Ammon's horn (tissue), 1 donor: ENCODE measurements at regions not wholly inside any gene's neighbourhood (a gene's known extent, or its start where the extent isn't known, plus 50 kb on each side); places are given as distances from the start of the nearest gene placed in this dataset.
"Not testable (repeated sequence)": the region's sequence is repeated elsewhere in the genome, so short reads cannot be mapped to it uniquely, and the experiment has no call there.

Experiments used
- DNase-seq: peaks from one replicate; pipeline ENCODE4 v3.0.0-alpha.2; 2016; ENCODE audit warnings: low spot score

DNA sequence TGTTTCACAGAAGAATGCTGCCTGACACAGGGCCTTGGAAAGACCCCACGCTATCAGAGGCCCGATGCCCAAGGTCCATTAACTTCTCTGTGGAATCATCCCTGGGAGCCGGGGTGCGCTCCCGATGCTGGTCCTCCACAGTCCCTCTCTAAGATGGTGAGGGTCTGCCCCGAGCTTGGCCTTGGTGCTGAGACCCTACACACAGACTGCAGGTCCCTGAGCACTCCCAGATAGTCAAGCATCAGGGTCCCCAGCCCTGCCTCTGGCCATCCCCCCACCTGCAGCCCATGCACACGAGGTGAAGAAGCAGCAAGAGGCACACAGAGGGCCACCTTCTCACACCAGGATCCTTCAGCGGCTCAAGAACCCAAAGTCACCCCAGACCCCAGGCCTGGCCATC, 263.3 kb downstream of the MYCN start:
- DNase-seq: no peak

DNA sequence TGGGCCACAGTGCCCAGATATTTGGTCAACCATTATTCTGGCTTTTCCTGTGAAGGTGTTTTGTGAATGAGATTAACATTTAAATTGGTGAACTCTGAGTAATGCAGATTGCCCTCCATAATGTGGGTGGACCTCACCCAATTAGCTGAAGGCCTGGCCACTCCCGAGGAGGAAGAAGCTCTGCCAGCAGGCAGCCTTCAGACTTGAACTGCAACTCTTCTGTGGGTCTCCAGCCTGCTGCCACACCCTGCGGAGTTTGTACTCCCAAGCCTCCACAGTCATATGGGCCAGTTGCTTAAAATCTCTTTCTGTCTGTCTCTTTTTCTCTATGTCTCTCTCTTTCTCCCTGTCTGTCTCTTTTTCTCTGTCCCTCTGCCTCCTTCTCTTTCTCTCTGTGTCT, 262.7 kb downstream of the MYCN start:
- DNase-seq: no peak

- no peak for DNase-seq
Observed at GRCh38 chr2:16202266-16203020, 262.1 kb downstream of the MYCN start.

GRCh38 chr2:16201848-16202247, 261.5 kb downstream of the MYCN start:
- DNase-seq: no peak

- DNase-seq: no peak
Observed at GRCh38 chr2:16200554-16201193, 260.3 kb downstream of the MYCN start.

GRCh38 chr2:16199882-16200553, 259.7 kb downstream of the MYCN start:
- DNase-seq: no peak

DNA sequence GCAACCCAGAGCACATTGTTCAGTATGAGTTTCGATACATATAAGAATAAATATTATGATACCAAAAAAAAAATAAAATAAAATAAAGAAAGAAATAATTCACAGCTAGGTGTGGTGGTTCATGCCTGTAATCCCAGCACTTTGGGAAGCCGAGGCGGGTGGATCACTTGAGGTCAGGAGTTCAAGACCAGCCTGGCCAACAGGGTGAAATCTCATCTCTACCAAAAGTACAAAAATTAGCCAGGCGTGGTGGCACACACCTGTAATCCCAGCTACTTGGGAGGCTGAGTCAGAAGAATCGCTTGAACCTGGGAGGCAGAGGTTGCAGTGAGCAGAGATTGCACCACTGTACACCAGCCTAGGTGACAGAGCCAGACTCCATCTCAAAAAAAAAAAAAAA, 258.9 kb downstream of the MYCN start:
- not testable (repeated sequence) for DNase-seq

DNA sequence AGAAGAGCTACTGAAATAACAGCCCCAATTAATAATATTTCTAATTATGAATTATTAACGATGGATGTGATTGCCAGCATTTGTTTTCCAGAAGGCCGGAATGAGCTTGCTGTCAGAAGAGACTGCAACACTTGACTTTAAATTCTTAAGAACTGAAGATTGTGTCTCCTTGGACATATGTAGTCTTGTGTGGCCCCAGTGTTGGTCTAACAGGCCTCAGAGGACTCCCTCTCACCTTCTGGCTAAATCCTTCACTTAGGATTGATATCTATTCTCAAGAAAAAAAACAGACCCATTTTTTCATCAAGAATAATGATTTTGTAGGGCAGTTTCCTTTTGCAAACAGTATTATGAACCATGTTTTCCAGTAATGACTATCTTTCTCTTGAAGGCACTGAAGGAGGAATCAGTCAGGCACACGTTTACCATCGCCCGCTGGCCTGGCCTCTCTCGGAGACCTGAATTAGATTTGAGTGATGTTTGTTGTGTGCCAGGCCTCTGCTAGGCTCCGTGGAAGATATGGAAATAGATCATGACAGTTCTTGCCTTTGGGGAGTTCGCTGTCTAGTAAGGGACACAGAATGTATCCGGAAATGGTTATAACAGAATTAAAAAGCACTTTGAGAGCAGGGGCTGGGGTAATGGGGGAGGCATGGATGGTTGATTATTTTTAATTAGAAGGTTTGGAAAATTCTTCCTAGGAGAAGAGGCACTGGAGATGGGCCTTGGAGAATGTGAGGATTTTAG, 258.0 kb downstream of the MYCN start:
- no peak for DNase-seq

DNA sequence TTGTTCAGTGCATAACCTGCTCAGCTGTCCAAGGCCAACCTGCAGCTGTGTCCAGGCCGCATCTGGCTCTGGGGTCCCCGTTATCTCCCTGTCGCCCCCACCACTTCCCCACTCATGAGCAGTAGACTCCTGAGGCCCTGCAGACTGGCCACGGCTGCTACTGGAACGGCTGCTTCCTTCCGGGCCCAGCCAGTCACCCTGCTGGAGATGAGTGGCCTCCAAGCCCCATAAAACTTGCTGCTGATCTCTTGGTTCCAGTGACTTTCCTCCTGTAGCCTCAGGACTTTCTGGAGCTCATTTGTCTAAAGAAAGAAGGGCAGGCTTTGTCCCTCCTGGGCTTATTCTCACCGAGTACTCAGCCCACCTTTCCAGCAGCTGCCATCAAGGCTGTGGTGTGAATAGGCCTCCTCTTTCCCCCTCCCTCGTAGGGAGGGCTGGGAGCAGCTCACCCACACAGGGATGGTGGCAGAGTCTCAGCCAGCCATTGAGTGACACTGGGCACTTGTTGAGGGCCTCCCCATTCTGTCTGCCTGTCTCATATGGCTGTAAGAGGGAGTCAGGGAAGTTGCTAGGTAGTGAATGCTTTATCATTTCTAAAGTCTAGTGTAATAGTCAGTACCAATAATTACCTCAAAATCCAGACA, 257.3 kb downstream of the MYCN start:
- DNase-seq: no peak

GRCh38 chr2:16196687-16197503, 256.5 kb downstream of the MYCN start:
- DNase-seq: no peak

- no peak for DNase-seq
Observed at GRCh38 chr2:16195681-16196070, 255.3 kb downstream of the MYCN start.

DNA sequence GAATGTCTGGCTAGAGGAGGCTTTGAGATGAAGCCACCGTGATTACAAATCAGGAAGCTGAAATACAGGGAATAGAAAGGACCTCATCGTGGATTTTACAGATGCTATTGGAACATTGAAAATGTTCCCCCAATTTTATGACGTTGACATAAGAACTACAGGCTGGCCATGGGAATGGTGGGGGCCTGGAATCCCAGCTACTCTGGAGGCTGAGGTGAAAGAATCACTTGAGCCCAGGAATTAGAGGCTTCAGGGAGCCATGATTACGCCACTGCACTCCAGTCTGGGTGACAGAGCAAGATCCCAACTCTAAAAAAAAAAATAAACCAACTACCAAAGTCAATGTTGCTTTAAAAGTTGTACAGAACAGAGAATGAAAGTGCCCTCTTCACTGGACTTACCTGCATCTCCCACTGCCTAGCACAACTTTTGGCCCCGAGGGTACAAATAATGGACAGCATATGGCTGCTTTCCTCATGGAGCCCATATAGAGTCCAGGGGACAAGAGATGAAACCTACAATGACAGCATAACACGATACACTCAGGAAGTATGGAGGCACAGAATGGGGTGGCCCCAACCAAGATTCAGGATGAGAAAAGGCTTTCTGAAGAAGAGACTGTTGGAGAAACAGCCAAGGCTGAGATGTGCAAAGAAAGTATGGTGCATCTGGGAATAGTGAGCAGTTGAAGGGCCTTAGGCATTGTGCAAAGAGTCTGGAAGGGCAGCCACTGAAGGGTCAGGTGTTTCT, 254.8 kb downstream of the MYCN start:
- DNase-seq: no peak

GRCh38 chr2:16194530-16194929, 254.2 kb downstream of the MYCN start:
- DNase-seq: no peak

DNA sequence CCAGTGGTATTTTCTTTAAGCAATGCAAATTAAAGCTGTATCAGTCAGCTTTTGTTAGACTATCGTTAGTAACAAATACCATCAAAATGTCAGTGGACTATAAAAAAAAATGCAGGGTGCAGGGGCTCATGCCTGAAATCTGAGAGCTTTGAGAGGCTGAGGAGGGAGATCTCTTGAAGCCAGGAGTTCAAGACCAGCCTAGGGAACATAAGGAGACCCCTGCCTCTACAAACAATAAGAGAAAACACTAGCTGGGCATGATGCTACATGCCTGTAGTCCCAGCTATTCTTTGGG, 253.7 kb downstream of the MYCN start:
- no peak for DNase-seq

GRCh38 chr2:16192416-16193216, 252.3 kb downstream of the MYCN start:
- no peak for DNase-seq

DNA sequence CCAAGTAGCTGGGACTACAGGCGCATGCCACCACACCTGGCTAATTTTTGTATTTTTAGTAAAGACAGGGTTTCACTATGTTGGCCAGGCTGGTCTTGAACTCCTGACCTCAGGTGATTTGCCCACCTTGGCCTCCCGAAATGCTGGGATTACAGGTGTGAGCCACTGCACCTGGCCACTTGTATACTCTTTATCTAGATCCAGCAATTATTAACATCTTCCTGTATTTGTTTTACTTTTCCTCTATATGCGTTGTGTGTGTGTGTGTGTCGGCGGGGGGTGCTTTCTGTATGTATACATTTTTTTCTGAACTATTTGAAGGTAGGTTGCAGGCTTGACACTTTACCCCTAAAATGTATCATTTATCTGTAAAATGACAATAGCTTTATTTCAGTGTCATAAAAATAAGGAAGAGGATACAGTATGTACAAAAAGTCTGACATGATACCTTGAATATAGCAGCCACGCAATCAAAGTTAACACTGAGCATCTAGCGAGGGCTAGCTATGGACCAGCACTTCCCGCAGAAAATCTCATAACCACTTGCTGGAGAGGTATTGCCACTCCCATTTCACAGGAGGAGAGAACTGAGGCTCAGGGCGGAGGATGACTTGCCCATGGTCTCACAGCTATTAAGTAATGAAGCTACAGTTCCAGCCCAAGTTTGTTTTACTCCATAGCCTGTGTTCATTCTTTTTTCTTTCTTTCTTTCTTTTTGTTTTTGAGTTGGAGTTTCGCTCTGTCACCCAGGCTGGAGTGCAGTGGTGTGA, 251.3 kb downstream of the MYCN start:
- no peak for DNase-seq

- no peak for DNase-seq
Observed at GRCh38 chr2:16190446-16191270, 250.3 kb downstream of the MYCN start.

- no peak for DNase-seq
Observed at GRCh38 chr2:16189836-16190160, 249.4 kb downstream of the MYCN start.
